ENCODE measurements at regions not wholly inside any gene's neighbourhood (a gene's known extent, or its start where the extent isn't known, plus 50 kb on each side); places are given as distances from the start of the nearest gene placed in this dataset.

DNA sequence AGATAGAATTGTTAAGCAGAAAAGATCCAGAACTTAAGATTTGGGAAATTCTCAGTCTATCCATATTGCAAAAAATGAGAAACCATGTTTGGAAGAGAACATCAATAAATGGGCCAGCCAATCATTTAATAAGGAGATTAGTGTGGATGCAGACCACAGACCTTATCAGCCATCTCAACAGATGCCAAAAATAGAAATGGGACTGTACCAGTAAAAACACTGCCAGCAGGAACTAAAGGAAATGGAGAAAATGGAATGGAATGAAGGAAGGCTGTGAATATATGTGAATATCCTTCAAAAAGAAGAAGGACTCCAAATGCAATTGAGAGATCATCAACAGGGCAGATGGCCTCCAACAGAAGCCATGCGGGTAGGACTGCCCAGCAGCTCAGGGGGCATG lies 52.7 kb upstream of the ZNF618 start:
- Mint-ChIP-seq H3K9me3 (ENCODE audit: unreplicated experiment) (peaks cover 2% of the 10 kb centered on the region), H3K36me3 (ENCODE audit: low read depth, unreplicated experiment) (no peaks in the 10 kb centered on the region), H3K27me3 (ENCODE audit: low read depth, unreplicated experiment) (peaks cover 7% of the 10 kb centered on the region), H3K4me1 (ENCODE audit: low read depth, unreplicated experiment) (peaks cover 2% of the 10 kb centered on the region), H3K4me3 (ENCODE audit: unreplicated experiment) (no peak overlapping the region), H3K27ac (ENCODE audit: unreplicated experiment) (no peak overlapping the region)
- Histone ChIP-seq H3K9me3 (ENCODE audit: insufficient read depth, low read depth, low read length) (no peaks in the 10 kb centered on the region), H3K4me2 (ENCODE audit: low read length) (peak overlapping the region; percentile 10), H3K9ac (ENCODE audit: low read length) (no peak overlapping the region), H3K27ac (ENCODE audit: low read depth, low read length) (no peak overlapping the region), H3K4me3 (ENCODE audit: insufficient read depth, low read depth, low read length) (peak overlapping the region; percentile 11), H3K4me1 (ENCODE audit: insufficient read depth, low read length) (peaks cover 5% of the 10 kb centered on the region), H4K20me1 (ENCODE audit: insufficient read depth, low read length) (no peaks in the 10 kb centered on the region), H2AFZ (ENCODE audit: low read depth, low read length) (no peak overlapping the region), H3K79me2 (ENCODE audit: insufficient read depth, low read length) (no peaks in the 10 kb centered on the region), H3K36me3 (ENCODE audit: insufficient read depth, low read length) (no peaks in the 10 kb centered on the region), H3K27me3 (ENCODE audit: insufficient read depth, low read length) (no peaks in the 10 kb centered on the region)
- no peak for TF ChIP-seq CTCF (IDR thresholded peaks at IDR 0.05; ENCODE audit: insufficient read depth, low read depth, low read length)
- TF ChIP-seq EZH2 (IDR thresholded peaks at IDR 0.05; ENCODE audit: insufficient read depth, low read length): no peak
- DNase-seq (ENCODE audit: low read depth): no peak
- no peak for FAIRE-seq

Measured in astrocyte (in vitro differentiated cells and primary cell).